ENCODE measurements at regions not wholly inside any gene's neighbourhood (a gene's known extent, or its start where the extent isn't known, plus 50 kb on each side); places are given as distances from the start of the nearest gene placed in this dataset.
A peak's percentile ranks its signal among the peaks of the same experiment; 100 is the strongest.

GRCh38 chr12:27907766-27908165, 64.8 kb downstream of the PTHLH start:
- peak; percentile 48 for DNase-seq

GRCh38 chr12:27906658-27907473, 65.7 kb downstream of the PTHLH start:
- DNase-seq = peak; percentile 29

GRCh38 chr12:27906127-27906500, 66.4 kb downstream of the PTHLH start:
- DNase-seq = no peak

GRCh38 chr12:27905285-27906126, 67.0 kb downstream of the PTHLH start:
- no peak for DNase-seq

GRCh38 chr12:27902651-27903050, 69.9 kb downstream of the PTHLH start:
- DNase-seq = no peak

GRCh38 chr12:27901959-27902358, 70.6 kb downstream of the PTHLH start:
- no peak for DNase-seq

GRCh38 chr12:27900920-27901879, 71.3 kb downstream of the PTHLH start:
- no peak for DNase-seq

- peak; percentile 97 for DNase-seq
Observed at GRCh38 chr12:27899151-27899661, 73.3 kb downstream of the PTHLH start.

- no peak for DNase-seq
Observed at GRCh38 chr12:27898022-27898421, 74.5 kb downstream of the PTHLH start.

GRCh38 chr12:27896419-27896990, 76.0 kb downstream of the PTHLH start:
- DNase-seq = no peak

GRCh38 chr12:27894309-27894708, 78.2 kb downstream of the PTHLH start:
- DNase-seq = no peak

- DNase-seq = no peak
Observed at GRCh38 chr12:27879708-27880107, 92.8 kb downstream of the PTHLH start.

- DNase-seq = no peak
Observed at GRCh38 chr12:27875677-27876076, 95.6 kb upstream of the MANSC4 start.

- DNase-seq = no peak
Observed at GRCh38 chr12:27873010-27873409, 93.0 kb upstream of the MANSC4 start.

GRCh38 chr12:27871946-27872345, 91.9 kb upstream of the MANSC4 start:
- DNase-seq = no peak

- DNase-seq = peak; percentile 64
Observed at GRCh38 chr12:27870939-27871338, 90.9 kb upstream of the MANSC4 start.

- no peak for DNase-seq
Observed at GRCh38 chr12:27869567-27869966, 89.5 kb upstream of the MANSC4 start.

GRCh38 chr12:27868139-27868538, 88.1 kb upstream of the MANSC4 start:
- DNase-seq = peak; percentile 85

GRCh38 chr12:27866373-27867101, 86.5 kb upstream of the MANSC4 start:
- peak; percentile 28 for DNase-seq

GRCh38 chr12:27865421-27865820, 85.4 kb upstream of the MANSC4 start:
- peak; percentile 78 for DNase-seq

- DNase-seq = no peak
Observed at GRCh38 chr12:27864521-27864920, 84.5 kb upstream of the MANSC4 start.

GRCh38 chr12:27863839-27864238, 83.8 kb upstream of the MANSC4 start:
- DNase-seq = no peak
